D721Med (cell line): ENCODE measurements at regions not wholly inside any gene's neighbourhood (a gene's known extent, or its start where the extent isn't known, plus 50 kb on each side); places are given as distances from the start of the nearest gene placed in this dataset.

Experiments used
- DNase-seq: peaks from one replicate; pipeline ENCODE4 v3.0.0; 2011; ENCODE audit warnings: low spot score; ENCODE audit not compliant: insufficient read length
- FAIRE-seq: peaks from 2 replicates; lab custom pipeline; 2011; peaks lifted over from hg19 to GRCh38; lab: Jason Lieb, UNC
- TF ChIP-seq, protein P1 (sequence below): IDR thresholded peaks from 2 replicates; pipeline ENCODE4 v1.5.1; 2012; ENCODE audit warnings: mild to moderate bottlenecking, control low read depth; ENCODE audit not compliant: insufficient read depth; ENCODE audit errors: missing control alignments

DNA sequence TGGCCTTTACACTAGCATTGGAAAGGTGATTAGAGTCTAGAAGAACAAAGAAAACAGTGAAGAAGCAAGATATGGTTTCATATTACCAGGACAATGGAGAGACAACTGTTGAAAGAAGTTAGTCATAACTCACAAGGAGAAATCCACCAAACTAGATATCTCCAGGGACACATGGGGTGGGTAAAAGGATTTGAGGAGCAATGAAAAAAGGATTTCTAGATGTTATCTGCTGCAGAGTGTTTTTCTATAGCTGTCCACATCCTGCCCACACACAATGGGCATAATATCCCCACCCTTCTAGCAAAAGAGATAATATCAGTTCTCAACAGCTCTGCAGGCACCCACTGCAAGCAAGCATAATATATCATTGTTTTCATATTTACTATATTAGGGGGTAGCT is 303.1 kb downstream of the HAO1 start:
- TF ChIP-seq, protein P1, sequence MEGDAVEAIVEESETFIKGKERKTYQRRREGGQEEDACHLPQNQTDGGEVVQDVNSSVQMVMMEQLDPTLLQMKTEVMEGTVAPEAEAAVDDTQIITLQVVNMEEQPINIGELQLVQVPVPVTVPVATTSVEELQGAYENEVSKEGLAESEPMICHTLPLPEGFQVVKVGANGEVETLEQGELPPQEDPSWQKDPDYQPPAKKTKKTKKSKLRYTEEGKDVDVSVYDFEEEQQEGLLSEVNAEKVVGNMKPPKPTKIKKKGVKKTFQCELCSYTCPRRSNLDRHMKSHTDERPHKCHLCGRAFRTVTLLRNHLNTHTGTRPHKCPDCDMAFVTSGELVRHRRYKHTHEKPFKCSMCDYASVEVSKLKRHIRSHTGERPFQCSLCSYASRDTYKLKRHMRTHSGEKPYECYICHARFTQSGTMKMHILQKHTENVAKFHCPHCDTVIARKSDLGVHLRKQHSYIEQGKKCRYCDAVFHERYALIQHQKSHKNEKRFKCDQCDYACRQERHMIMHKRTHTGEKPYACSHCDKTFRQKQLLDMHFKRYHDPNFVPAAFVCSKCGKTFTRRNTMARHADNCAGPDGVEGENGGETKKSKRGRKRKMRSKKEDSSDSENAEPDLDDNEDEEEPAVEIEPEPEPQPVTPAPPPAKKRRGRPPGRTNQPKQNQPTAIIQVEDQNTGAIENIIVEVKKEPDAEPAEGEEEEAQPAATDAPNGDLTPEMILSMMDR, result no peak
- DNase-seq, result no peak
- no peak for FAIRE-seq

- FAIRE-seq, result no peak
- TF ChIP-seq, protein P1, result no peak
- DNase-seq, result no peak
These were observed 290.0 kb downstream of the HAO1 start for GRCh38 chr20:7650086-7650879.

DNA sequence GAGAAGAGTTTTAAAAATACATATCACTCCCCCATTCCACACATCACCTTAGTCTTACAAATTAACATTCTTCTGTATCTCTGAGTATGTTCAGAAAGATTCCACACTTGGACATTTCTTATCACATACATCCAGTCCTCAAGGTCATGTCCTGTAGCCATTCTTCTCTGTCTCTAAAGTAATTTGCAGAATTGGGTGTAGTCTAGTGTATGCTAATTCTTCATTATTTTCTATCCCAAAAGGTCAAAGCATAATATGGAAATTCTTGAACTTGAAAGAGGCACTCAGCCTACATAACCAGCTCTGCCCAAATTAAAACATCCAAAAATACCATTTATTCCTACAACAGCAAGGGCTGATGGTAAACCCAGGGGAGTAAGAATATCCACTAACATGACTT is 286.0 kb downstream of the HAO1 start:
- TF ChIP-seq, protein P1, result no peak
- DNase-seq, result no peak
- FAIRE-seq, result no peak

GRCh38 chr20:7656687-7657467 is 283.4 kb downstream of the HAO1 start:
- TF ChIP-seq, protein P1, result no peak
- FAIRE-seq (no peak), DNase-seq (no peak)

DNA sequence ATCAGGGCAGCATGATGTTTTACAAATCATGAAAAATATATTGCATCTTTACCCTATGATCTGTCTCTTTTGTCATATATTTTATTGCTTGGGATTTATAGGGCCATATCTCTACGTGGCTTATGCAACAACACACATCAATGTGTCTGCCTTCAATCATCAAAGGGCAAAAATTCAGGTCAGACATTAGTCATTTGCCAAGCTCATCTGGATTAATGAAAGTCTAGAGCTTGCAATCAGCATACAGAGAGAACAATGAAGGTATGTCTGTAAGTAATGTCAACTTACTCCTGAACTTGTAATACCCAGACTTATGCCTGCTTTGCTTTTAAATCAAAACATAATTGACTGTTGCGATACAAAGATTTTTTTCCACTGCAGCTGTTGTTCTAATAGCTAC is 282.7 kb downstream of the HAO1 start:
- FAIRE-seq, result no peak
- TF ChIP-seq, protein P1, result no peak

GRCh38 chr20:7660165-7660564 is 280.1 kb downstream of the HAO1 start:
- DNase-seq (no peak), FAIRE-seq (no peak)
- TF ChIP-seq, protein P1, result no peak

More for the DNA sequence above, 282.7 kb downstream of the HAO1 start:
- DNase-seq, result no peak

DNA sequence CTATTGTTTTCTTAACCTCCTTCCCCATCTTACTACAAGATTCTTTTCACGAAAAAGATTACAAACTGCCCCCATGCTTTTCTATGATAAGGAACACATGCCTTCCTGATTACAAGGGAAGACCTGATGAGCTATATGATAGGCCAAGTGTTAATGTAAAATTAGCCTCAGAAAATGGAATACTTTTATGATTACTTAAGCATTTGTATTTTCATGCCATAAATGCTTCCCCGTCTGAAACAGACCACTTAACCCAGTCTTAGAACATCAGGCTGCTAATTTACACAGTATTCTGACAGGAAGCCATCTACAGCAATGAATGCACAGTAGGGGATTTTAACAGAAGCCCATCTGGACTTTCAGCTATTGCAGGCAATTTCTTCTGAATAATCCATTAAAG is 274.9 kb downstream of the HAO1 start:
- TF ChIP-seq, protein P1, result no peak
- FAIRE-seq (no peak), DNase-seq (no peak)
